ENCODE measurements at regions not wholly inside any gene's neighbourhood (a gene's known extent, or its start where the extent isn't known, plus 50 kb on each side); places are given as distances from the start of the nearest gene placed in this dataset.

- no peak for FAIRE-seq
- no peak for TF ChIP-seq CTCF (IDR thresholded peaks at IDR 0.05; ENCODE audit: insufficient read depth, low read length, severe bottlenecking)
- no peaks in the 10 kb centered on the region for H3K36me3 ChIP-seq (ENCODE audit: control insufficient read depth, insufficient read depth, low read length)
- no peak for DNase-seq (ENCODE audit: low read depth)
- no peaks in the 10 kb centered on the region for H3K27me3 ChIP-seq (ENCODE audit: control insufficient read depth, insufficient read depth, low read length)
- H3K4me3 ChIP-seq (ENCODE audit: low read depth, low read length) = no peak overlapping the region
Observed at GRCh38 chr6:105488516-105489215, 85.8 kb upstream of the PREP start.

GRCh38 chr6:105487040-105487790 lies 84.3 kb upstream of the PREP start:
- FAIRE-seq = no peak
- H3K36me3 ChIP-seq (ENCODE audit: control insufficient read depth, insufficient read depth, low read length) = no peaks in the 10 kb centered on the region
- H3K27me3 ChIP-seq (ENCODE audit: control insufficient read depth, insufficient read depth, low read length) = no peaks in the 10 kb centered on the region
- H3K4me3 ChIP-seq (ENCODE audit: low read depth, low read length) = no peak overlapping the region
- no peak for DNase-seq (ENCODE audit: low read depth)
- no peak for TF ChIP-seq CTCF (IDR thresholded peaks at IDR 0.05; ENCODE audit: insufficient read depth, low read length, severe bottlenecking)

- DNase-seq (ENCODE audit: low read depth) = no peak
- no peak for TF ChIP-seq CTCF (IDR thresholded peaks at IDR 0.05; ENCODE audit: insufficient read depth, low read length, severe bottlenecking)
- H3K36me3 ChIP-seq (ENCODE audit: control insufficient read depth, insufficient read depth, low read length) = no peaks in the 10 kb centered on the region
- no peak for FAIRE-seq
- H3K27me3 ChIP-seq (ENCODE audit: control insufficient read depth, insufficient read depth, low read length) = no peaks in the 10 kb centered on the region
- no peak overlapping the region for H3K4me3 ChIP-seq (ENCODE audit: low read depth, low read length)
Observed at GRCh38 chr6:105485456-105485855, 82.6 kb upstream of the PREP start.

GRCh38 chr6:105484238-105485161 lies 81.6 kb upstream of the PREP start:
- DNase-seq (ENCODE audit: low read depth) (peak; percentile 55), FAIRE-seq (no peak)
- no peaks in the 10 kb centered on the region for H3K36me3 ChIP-seq (ENCODE audit: control insufficient read depth, insufficient read depth, low read length)
- no peaks in the 10 kb centered on the region for H3K27me3 ChIP-seq (ENCODE audit: control insufficient read depth, insufficient read depth, low read length)
- TF ChIP-seq CTCF (IDR thresholded peaks at IDR 0.05; ENCODE audit: insufficient read depth, low read length, severe bottlenecking) = peak; percentile 62
- H3K4me3 ChIP-seq (ENCODE audit: low read depth, low read length) = no peak overlapping the region

- no peak overlapping the region for H3K4me3 ChIP-seq (ENCODE audit: low read depth, low read length)
- no peaks in the 10 kb centered on the region for H3K36me3 ChIP-seq (ENCODE audit: control insufficient read depth, insufficient read depth, low read length)
- no peak for TF ChIP-seq CTCF (IDR thresholded peaks at IDR 0.05; ENCODE audit: insufficient read depth, low read length, severe bottlenecking)
- DNase-seq (ENCODE audit: low read depth) = peak; percentile 53
- H3K27me3 ChIP-seq (ENCODE audit: control insufficient read depth, insufficient read depth, low read length) = no peaks in the 10 kb centered on the region
- no peak for FAIRE-seq
Observed at GRCh38 chr6:105483492-105483891, 80.6 kb upstream of the PREP start.

Data from bronchial epithelial cell (primary cell).